Testis (tissue), 2 donors: ENCODE measurements at regions not wholly inside any gene's neighbourhood (a gene's known extent, or its start where the extent isn't known, plus 50 kb on each side); places are given as distances from the start of the nearest gene placed in this dataset.

Experiments used
- DNase-seq: peaks from one replicate; pipeline ENCODE4 v3.0.0-alpha.2; 2019
- H3K27ac ChIP-seq, 2 donors: fragments of 200-600 bp; sonication (generic); one replicate each; pipeline ENCODE4 v1.5.1; 2019
- H3K27me3 ChIP-seq: fragments of 200-600 bp; sonication (generic); one replicate; pipeline ENCODE4 v1.5.1; 2019
- H3K36me3 ChIP-seq: fragments of 200-600 bp; sonication (generic); one replicate; pipeline ENCODE4 v1.5.1; 2017; ENCODE audit warnings: low read depth; ENCODE audit errors: missing control alignments
- H3K4me1 ChIP-seq: fragments of 200-600 bp; sonication (generic); one replicate; pipeline ENCODE4 v1.5.1; 2019
- H3K4me3 ChIP-seq, 2 donors: fragments of 200-600 bp; sonication (generic); one replicate each; pipeline ENCODE4 v1.5.1; 2017 to 2019
- H3K9me3 ChIP-seq: fragments of 200-600 bp; sonication (generic); one replicate; pipeline ENCODE4 v1.5.1; 2017
- CTCF ChIP-seq, 3 experiments: fragments of 450-650 bp in 2 of 3; fragments of 200-600 bp in 1 of 3; sonication (generic) in 1 of 3; IDR thresholded peaks; one replicate each; pipeline ENCODE4 v1.5.1; 2016 to 2019; ENCODE audit warnings: antibody characterized with exemption in 3 of 3, mild to moderate bottlenecking in 2 of 3, moderate library complexity in 1 of 3
- POLR2A ChIP-seq: fragments of 450-650 bp; IDR thresholded peaks from one replicate; pipeline ENCODE4 v1.6.1; 2017; ENCODE audit warnings: antibody characterized with exemption, mild to moderate bottlenecking, moderate library complexity
- WGBS, 2 donors: methylation state at CpG; one replicate each; pipeline ENCODE4 v1.1.5; 2018; 5-methylcytosine and 5-hydroxymethylcytosine counted together
- intact Hi-C: fragments of 100-400 bp; cut with DNase I; formaldehyde crosslinking; loops from one replicate; pipeline ENCODE4 v1.15.1; 2023; ENCODE audit warnings: low total_unique reads

- Histone ChIP-seq H3K27ac (no peak overlapping the region), H3K9me3 (no peaks in the 10 kb centered on the region), H3K27me3 (peaks cover 3% of the 10 kb centered on the region), H3K4me3 (no peak overlapping the region), H3K36me3 (no peaks in the 10 kb centered on the region), H3K4me1 (no peaks in the 10 kb centered on the region)
- intact Hi-C loops, result no loop called here
- 36 to 83% methylated on average over 1 of the region's 1 CpG for WGBS, 2 donors
- DNase-seq, result no peak
- no peak for TF ChIP-seq POLR2A
- TF ChIP-seq CTCF (IDR thresholded peaks at IDR 0.05), result no peak
Measured at GRCh38 chr12:126891789-126892188, 1375.2 kb upstream of the TMEM132C start.

GRCh38 chr12:126895951-126896913, 1370.7 kb upstream of the TMEM132C start:
- Histone ChIP-seq H3K36me3 (no peaks in the 10 kb centered on the region), H3K4me1 (no peaks in the 10 kb centered on the region), H3K4me3 (no peak overlapping the region), H3K9me3 (no peaks in the 10 kb centered on the region), H3K27ac (no peak overlapping the region), H3K27me3 (no peaks in the 10 kb centered on the region)
- no peak for DNase-seq
- WGBS, 2 donors, result 84 to 92% methylated on average over 4 of the region's 4 CpGs
- no peak for TF ChIP-seq CTCF (IDR thresholded peaks at IDR 0.05)
- no peak for TF ChIP-seq POLR2A
- intact Hi-C loops, result no loop called here

GRCh38 chr12:126897102-126897501, 1369.9 kb upstream of the TMEM132C start:
- no peak overlapping the region for H3K4me3 ChIP-seq
- intact Hi-C loops, result no loop called here
- H3K27ac ChIP-seq, result no peak overlapping the region
- no peaks in the 10 kb centered on the region for H3K36me3 ChIP-seq
- no peaks in the 10 kb centered on the region for H3K4me1 ChIP-seq
- TF ChIP-seq CTCF (IDR thresholded peaks at IDR 0.05), result no peak
- no peaks in the 10 kb centered on the region for H3K27me3 ChIP-seq
- DNase-seq, result no peak
- WGBS, 2 donors, result 55 to 59% methylated on average over 1 of the region's 1 CpG
- no peaks in the 10 kb centered on the region for H3K9me3 ChIP-seq

- intact Hi-C loops, result no loop called here
- H3K9me3 ChIP-seq, result no peaks in the 10 kb centered on the region
- 89% methylated on average over 5 of the region's 5 CpGs for WGBS, 2 donors
- DNase-seq, result no peak
- H3K4me3 ChIP-seq, result no peak overlapping the region
- no peaks in the 10 kb centered on the region for H3K27me3 ChIP-seq
- TF ChIP-seq CTCF (IDR thresholded peaks at IDR 0.05), result no peak
- TF ChIP-seq POLR2A, result no peak
- no peak overlapping the region for H3K27ac ChIP-seq
- H3K36me3 ChIP-seq, result no peaks in the 10 kb centered on the region
- H3K4me1 ChIP-seq, result no peaks in the 10 kb centered on the region
Measured at GRCh38 chr12:126897778-126898177, 1369.2 kb upstream of the TMEM132C start.

GRCh38 chr12:126898562-126898961, 1368.4 kb upstream of the TMEM132C start:
- WGBS, 2 donors, result 75 to 92% methylated on average over 4 of the region's 4 CpGs
- no peaks in the 10 kb centered on the region for H3K4me1 ChIP-seq
- DNase-seq, result no peak
- no peak overlapping the region for H3K4me3 ChIP-seq
- TF ChIP-seq CTCF (IDR thresholded peaks at IDR 0.05), result no peak
- H3K9me3 ChIP-seq, result no peaks in the 10 kb centered on the region
- H3K36me3 ChIP-seq, result no peaks in the 10 kb centered on the region
- no peaks in the 10 kb centered on the region for H3K27me3 ChIP-seq
- intact Hi-C loops, result no loop called here
- no peak overlapping the region for H3K27ac ChIP-seq
